Uterus (tissue), 2 donors: ENCODE measurements at regions not wholly inside any gene's neighbourhood (a gene's known extent, or its start where the extent isn't known, plus 50 kb on each side); places are given as distances from the start of the nearest gene placed in this dataset.

Experiments used
- POLR2A ChIP-seq, 2 donors: fragments of 450-650 bp; IDR thresholded peaks; one replicate each; pipeline ENCODE4 v1.6.1; 2016; ENCODE audit warnings: antibody characterized with exemption in 2 of 2, mild to moderate bottlenecking in 1 of 2, moderate library complexity in 1 of 2
- TF ChIP-seq, protein P1 (sequence below), 4 experiments: fragments of 200-600 bp in 2 of 4; fragments of 450-650 bp in 2 of 4; sonication (generic) in 2 of 4; IDR thresholded peaks; one replicate each; pipeline ENCODE4 v1.5.1; 2016 to 2019; ENCODE audit warnings: antibody characterized with exemption in 4 of 4, mild to moderate bottlenecking in 2 of 4, moderate library complexity in 1 of 4

DNA sequence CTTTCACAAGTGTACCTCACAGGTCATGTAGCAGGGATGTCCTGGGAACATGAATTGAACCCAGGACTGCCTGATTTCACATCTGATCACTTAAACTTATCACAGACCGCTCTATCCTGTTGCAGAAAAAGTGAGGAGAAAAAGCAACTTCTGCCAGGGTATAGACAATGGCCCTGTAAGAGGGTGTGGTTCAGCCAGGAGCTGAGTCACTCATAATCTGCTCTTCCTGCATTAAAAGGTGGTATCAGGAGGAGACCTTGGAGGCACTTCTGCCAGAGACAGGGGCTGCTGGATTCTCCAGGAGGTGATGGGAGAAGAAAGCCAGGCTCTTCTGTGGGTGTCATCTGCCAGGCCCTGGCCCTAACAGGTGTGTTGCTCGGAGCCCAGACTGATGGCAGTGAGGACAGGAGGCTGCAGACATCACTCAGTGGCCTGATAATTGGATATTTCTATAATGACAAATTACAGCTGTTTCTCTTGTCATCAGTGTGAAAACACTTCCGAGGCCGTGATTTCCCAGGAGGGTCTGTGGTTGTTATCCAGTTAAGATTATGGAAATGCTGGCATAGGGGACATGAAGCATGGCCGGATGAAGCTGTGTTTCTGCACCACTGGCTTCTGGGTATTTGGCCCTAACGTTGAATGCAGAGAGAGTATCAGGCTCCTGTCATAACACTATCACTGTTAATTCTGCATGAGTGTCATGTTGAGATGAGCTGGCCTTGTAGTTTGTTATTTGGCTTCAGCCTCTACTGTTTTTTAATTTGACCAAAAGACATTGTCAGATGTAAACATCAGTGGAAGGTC lies 125.1 kb upstream of the ZBED5 start:
- TF ChIP-seq, protein P1, sequence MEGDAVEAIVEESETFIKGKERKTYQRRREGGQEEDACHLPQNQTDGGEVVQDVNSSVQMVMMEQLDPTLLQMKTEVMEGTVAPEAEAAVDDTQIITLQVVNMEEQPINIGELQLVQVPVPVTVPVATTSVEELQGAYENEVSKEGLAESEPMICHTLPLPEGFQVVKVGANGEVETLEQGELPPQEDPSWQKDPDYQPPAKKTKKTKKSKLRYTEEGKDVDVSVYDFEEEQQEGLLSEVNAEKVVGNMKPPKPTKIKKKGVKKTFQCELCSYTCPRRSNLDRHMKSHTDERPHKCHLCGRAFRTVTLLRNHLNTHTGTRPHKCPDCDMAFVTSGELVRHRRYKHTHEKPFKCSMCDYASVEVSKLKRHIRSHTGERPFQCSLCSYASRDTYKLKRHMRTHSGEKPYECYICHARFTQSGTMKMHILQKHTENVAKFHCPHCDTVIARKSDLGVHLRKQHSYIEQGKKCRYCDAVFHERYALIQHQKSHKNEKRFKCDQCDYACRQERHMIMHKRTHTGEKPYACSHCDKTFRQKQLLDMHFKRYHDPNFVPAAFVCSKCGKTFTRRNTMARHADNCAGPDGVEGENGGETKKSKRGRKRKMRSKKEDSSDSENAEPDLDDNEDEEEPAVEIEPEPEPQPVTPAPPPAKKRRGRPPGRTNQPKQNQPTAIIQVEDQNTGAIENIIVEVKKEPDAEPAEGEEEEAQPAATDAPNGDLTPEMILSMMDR (IDR thresholded peaks at IDR 0.05) = no peak
- TF ChIP-seq POLR2A (IDR thresholded peaks at IDR 0.05) = no peak
